PC-3 (cell line): ENCODE measurements at regions not wholly inside any gene's neighbourhood (a gene's known extent, or its start where the extent isn't known, plus 50 kb on each side); places are given as distances from the start of the nearest gene placed in this dataset.

Experiments
- ATAC-seq: fragments of 200-7000 bp; cut with Tn5 transposase; 2 replicates; pipeline ENCODE4 v1.9.1; 2020; ENCODE audit warnings: mild to moderate bottlenecking, moderate library complexity
- BruUV-seq: library from RNA; stranded (reverse); fragments of 400-500 nt; replicated peaks from 2 replicates; lab custom pipeline; 2021; lab: Mats Ljungman, UMichigan
- CTCF ChIA-PET: fragments of 300-600 bp; sonication (Branson Sonifier 250); formaldehyde crosslinking; loops from one replicate; lab custom pipeline; 2022; ENCODE audit warnings: antibody characterized with exemption; lab: Charles Lee
- POLR2A ChIA-PET: fragments of 300-600 bp; sonication (Branson Sonifier 250); formaldehyde crosslinking; loops from one replicate; lab custom pipeline; 2022; ENCODE audit warnings: antibody characterized with exemption; ENCODE audit not compliant: unreplicated experiment; lab: Charles Lee
- DNase-seq: peaks from one replicate; pipeline ENCODE4 v3.0.0-alpha.2; 2015
- H2AFZ ChIP-seq: fragments of 300-600 bp; sonication (generic); 2 replicates; pipeline ENCODE4 v1.6.0; 2016; ENCODE audit warnings: antibody characterized with exemption, low read length
- H3F3A ChIP-seq: fragments of 300-600 bp; sonication (generic); one replicate; pipeline ENCODE4 v1.6.0; 2017; ENCODE audit warnings: antibody characterized with exemption, low read length, control low read depth, mild to moderate bottlenecking; ENCODE audit not compliant: unreplicated experiment
- H3K27ac ChIP-seq: fragments of 300-600 bp; sonication (generic); 2 replicates; pipeline ENCODE4 v1.5.1; 2016; ENCODE audit warnings: mild to moderate bottlenecking, low read length
- H3K27me3 ChIP-seq: fragments of 300-600 bp; sonication (generic); 2 replicates; pipeline ENCODE4 v1.6.1; 2016; ENCODE audit warnings: low read length, mixed read lengths
- H3K36me3 ChIP-seq: fragments of 300-600 bp; sonication (generic); 2 replicates; pipeline ENCODE4 v1.6.1; 2016; ENCODE audit warnings: low read depth, mixed run types, low read length, mixed read lengths
- H3K4me1 ChIP-seq: fragments of 300-600 bp; sonication (generic); 2 replicates; pipeline ENCODE4 v1.5.1; 2016; ENCODE audit warnings: low read length; ENCODE audit not compliant: insufficient read depth
- H3K4me2 ChIP-seq: fragments of 300-600 bp; sonication (generic); 2 replicates; pipeline ENCODE4 v1.6.0; 2016; ENCODE audit warnings: low read length
- H3K4me3 ChIP-seq: fragments of 300-600 bp; sonication (generic); 2 replicates; pipeline ENCODE4 v1.5.1; 2016; ENCODE audit warnings: mild to moderate bottlenecking, low read length, mixed read lengths
- H3K79me2 ChIP-seq: fragments of 300-600 bp; sonication (generic); 2 replicates; pipeline ENCODE4 v1.6.1; 2017; ENCODE audit warnings: low read length, mixed read lengths
- H3K9ac ChIP-seq: fragments of 300-600 bp; sonication (generic); 2 replicates; pipeline ENCODE4 v1.6.0; 2016; ENCODE audit warnings: mild to moderate bottlenecking, low read length
- H3K9me2 ChIP-seq: fragments of 300-600 bp; sonication (generic); replicated peaks from 2 replicates; pipeline ENCODE4 v1.6.1; 2016; ENCODE audit warnings: mixed run types, low read length, mixed read lengths
- H3K9me3 ChIP-seq: fragments of 300-600 bp; sonication (generic); 2 replicates; pipeline ENCODE4 v1.6.1; 2016; ENCODE audit warnings: low read length, mixed read lengths
- H4K20me1 ChIP-seq: fragments of 300-600 bp; sonication (generic); 2 replicates; pipeline ENCODE4 v1.6.1; 2016; ENCODE audit warnings: low read length, mixed read lengths
- EZH2 ChIP-seq: fragments of 300-600 bp; sonication (generic); IDR thresholded peaks from one replicate; pipeline ENCODE4 v1.6.1; 2017; ENCODE audit warnings: antibody characterized with exemption, mild to moderate bottlenecking, low read length; ENCODE audit not compliant: unreplicated experiment
- EZH2phosphoT487 ChIP-seq: fragments of 300-600 bp; sonication (generic); IDR thresholded peaks from 2 replicates; pipeline ENCODE4 v1.6.1; 2018; ENCODE audit warnings: mild to moderate bottlenecking, antibody characterized with exemption, low read length, borderline replicate concordance
- intact Hi-C: fragments of 100-400 bp; cut with micrococcal nuclease; formaldehyde crosslinking; loops from 2 replicates; pipeline ENCODE4 v1.9.0; 2023
- TF ChIP-seq, protein P1 (sequence below): fragments of 300-600 bp; sonication (generic); conservative IDR thresholded peaks from 2 replicates; pipeline ENCODE4 v1.5.1; 2017; ENCODE audit warnings: antibody characterized with exemption, low read depth, mild to moderate bottlenecking, low read length

DNA sequence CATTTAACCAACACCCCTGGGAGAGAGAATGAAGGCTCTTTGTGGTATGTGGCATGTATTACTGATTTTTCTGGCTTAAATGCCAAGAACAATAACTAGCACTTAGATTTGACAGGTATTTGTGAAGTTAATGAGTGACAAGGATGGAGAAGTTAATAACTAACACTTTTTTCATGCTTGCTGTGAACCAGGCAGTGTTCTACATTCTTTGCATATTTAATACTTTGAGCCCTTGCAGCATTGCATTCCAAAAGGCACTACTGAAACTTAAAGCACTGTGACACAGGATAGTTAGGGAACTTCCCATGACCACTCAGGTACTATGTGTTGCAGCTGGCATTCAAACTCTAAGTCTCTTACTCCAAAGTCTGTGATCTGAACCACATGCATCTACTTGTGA is 650.6 kb downstream of the ZPLD1 start:
- H3F3A ChIP-seq: no peaks in the 10 kb centered on the region
- H3K27ac ChIP-seq: no peak overlapping the region
- H3K4me2 ChIP-seq: no peak overlapping the region
- H3K4me3 ChIP-seq: no peak overlapping the region
- no peaks in the 10 kb centered on the region for H4K20me1 ChIP-seq
- no peak overlapping the region for H2AFZ ChIP-seq
- H3K36me3 ChIP-seq: no peaks in the 10 kb centered on the region
- CTCF ChIA-PET: no interaction called here
- no peak overlapping the region for H3K9ac ChIP-seq
- no peaks in the 10 kb centered on the region for H3K79me2 ChIP-seq
- H3K4me1 ChIP-seq: no peaks in the 10 kb centered on the region
- TF ChIP-seq, protein P1, sequence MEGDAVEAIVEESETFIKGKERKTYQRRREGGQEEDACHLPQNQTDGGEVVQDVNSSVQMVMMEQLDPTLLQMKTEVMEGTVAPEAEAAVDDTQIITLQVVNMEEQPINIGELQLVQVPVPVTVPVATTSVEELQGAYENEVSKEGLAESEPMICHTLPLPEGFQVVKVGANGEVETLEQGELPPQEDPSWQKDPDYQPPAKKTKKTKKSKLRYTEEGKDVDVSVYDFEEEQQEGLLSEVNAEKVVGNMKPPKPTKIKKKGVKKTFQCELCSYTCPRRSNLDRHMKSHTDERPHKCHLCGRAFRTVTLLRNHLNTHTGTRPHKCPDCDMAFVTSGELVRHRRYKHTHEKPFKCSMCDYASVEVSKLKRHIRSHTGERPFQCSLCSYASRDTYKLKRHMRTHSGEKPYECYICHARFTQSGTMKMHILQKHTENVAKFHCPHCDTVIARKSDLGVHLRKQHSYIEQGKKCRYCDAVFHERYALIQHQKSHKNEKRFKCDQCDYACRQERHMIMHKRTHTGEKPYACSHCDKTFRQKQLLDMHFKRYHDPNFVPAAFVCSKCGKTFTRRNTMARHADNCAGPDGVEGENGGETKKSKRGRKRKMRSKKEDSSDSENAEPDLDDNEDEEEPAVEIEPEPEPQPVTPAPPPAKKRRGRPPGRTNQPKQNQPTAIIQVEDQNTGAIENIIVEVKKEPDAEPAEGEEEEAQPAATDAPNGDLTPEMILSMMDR: no peak
- TF ChIP-seq EZH2phosphoT487 (no peak), EZH2 (no peak)
- intact Hi-C loops: no loop called here
- DNase-seq (no peak), ATAC-seq (no peak)
- POLR2A ChIA-PET: no interaction called here
- no TSS peak for BruUV-seq
- no peaks in the 10 kb centered on the region for H3K9me3 ChIP-seq
- no peaks in the 10 kb centered on the region for H3K27me3 ChIP-seq
- no peaks in the 10 kb centered on the region for H3K9me2 ChIP-seq

DNA sequence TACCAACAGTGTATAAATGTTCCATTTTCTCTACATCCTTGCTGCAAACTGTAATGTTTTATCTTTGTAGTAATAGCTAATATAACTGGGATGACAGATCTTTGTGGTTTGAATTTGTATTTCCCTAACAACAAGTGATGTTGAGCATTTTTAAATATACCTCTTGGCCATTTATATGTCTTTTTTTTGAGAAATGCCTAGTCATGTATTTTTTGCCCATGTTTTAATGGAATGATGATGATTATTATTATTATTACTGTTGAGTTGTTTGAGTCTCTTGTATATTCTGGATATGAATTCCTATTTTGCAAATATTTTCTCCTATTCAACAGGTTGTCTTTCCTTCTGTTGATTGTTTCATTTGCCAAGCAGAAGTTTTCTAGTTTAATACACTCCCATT is 654.9 kb downstream of the ZPLD1 start:
- Histone ChIP-seq H3F3A (no peaks in the 10 kb centered on the region), H3K27me3 (no peaks in the 10 kb centered on the region), H3K4me3 (no peak overlapping the region), H3K9me3 (no peaks in the 10 kb centered on the region), H3K4me2 (no peak overlapping the region), H3K9me2 (no peaks in the 10 kb centered on the region), H3K36me3 (no peaks in the 10 kb centered on the region), H3K4me1 (no peaks in the 10 kb centered on the region), H3K27ac (no peak overlapping the region), H3K9ac (no peak overlapping the region), H2AFZ (no peak overlapping the region), H4K20me1 (no peaks in the 10 kb centered on the region), H3K79me2 (no peaks in the 10 kb centered on the region)
- intact Hi-C loops: no loop called here
- POLR2A ChIA-PET: no interaction called here
- ATAC-seq: no peak
- CTCF ChIA-PET: no interaction called here
- no TSS peak for BruUV-seq
- TF ChIP-seq EZH2phosphoT487 (no peak), EZH2 (no peak)
- no peak for DNase-seq

DNA sequence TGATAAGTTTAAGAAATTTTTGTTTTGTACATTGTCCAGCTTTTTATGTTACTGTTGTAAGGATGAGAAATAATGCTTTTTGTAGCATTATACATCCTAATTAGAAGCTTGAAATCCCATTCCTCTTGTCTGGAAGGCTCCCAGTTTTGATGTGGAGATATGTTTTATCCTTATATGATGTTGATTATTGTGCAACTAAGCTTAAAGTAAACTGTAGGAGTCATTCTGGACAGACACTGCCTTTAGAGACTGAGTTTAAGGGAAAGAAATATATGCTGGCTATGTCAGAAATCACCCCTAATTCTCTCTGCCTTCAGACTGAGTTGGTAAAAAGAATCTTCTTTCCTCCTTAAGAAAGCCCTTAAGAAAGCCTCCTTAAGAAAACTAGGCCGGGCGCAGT is 670.4 kb downstream of the ZPLD1 start:
- no peak overlapping the region for H3K4me2 ChIP-seq
- ChIA-PET CTCF (no interaction called here), POLR2A (no interaction called here)
- H3K36me3 ChIP-seq: no peaks in the 10 kb centered on the region
- no peaks in the 10 kb centered on the region for H3K27me3 ChIP-seq
- BruUV-seq: no TSS peak
- H3K9me3 ChIP-seq: no peaks in the 10 kb centered on the region
- no peak overlapping the region for H2AFZ ChIP-seq
- no peaks in the 10 kb centered on the region for H3K79me2 ChIP-seq
- no peak overlapping the region for H3K27ac ChIP-seq
- no peaks in the 10 kb centered on the region for H3F3A ChIP-seq
- no peak for TF ChIP-seq EZH2
- TF ChIP-seq EZH2phosphoT487: no peak
- TF ChIP-seq, protein P1: no peak
- H3K9ac ChIP-seq: no peak overlapping the region
- H3K4me3 ChIP-seq: no peak overlapping the region
- ATAC-seq (no peak), DNase-seq (no peak)
- H3K4me1 ChIP-seq: no peaks in the 10 kb centered on the region
- H4K20me1 ChIP-seq: no peaks in the 10 kb centered on the region
- H3K9me2 ChIP-seq: no peaks in the 10 kb centered on the region
- intact Hi-C loops: no loop called here
